ENCODE measurements at regions not wholly inside any gene's neighbourhood (a gene's known extent, or its start where the extent isn't known, plus 50 kb on each side); places are given as distances from the start of the nearest gene placed in this dataset.

DNA sequence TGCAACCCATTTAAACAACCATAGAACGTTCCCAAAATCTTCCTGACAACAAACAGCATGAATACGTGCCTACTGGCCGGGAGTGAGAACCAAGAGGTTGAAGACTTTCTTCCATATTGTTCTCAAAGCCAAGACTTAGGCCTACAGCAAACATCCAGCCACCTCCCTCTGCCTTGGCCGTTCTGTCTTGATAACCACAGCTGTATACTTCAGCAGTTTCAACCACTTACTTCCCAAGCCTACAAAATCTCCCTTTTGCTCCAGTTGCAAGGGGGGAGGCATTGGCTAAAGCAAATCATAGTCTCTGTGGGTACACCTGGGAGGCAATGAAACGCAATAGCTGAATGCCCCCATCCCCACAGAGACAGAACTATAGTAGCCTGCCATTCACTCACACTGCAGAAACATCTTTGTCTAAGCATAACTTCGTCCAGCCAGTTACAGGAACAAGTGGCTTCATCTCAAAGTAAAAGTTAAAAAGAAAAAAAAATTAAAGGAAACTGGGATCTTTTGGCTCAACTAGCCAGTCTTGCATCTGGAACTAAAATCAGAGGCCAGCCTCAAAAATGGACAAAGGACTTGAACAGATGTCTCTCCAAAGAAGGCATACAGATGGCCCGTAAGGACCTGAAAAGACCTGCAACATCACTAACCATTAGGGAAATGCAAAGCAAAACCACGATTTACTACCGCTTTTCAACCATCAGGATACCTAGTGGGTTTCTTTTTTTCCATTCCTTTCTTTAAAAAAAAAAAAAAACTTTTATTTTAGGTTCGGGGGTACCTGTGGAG lies 186.0 kb downstream of the PSMG1 start:
- TF ChIP-seq EZH2 (IDR thresholded peaks at IDR 0.05; ENCODE audit: insufficient read depth, poor library complexity, severe bottlenecking), result no peak
- TF ChIP-seq EZH2phosphoT487 (IDR thresholded peaks at IDR 0.05; ENCODE audit: insufficient read depth, low read depth), result no peak

Data from GM23248 (cell line).